GM12801 (cell line): ENCODE measurements at regions not wholly inside any gene's neighbourhood (a gene's known extent, or its start where the extent isn't known, plus 50 kb on each side); places are given as distances from the start of the nearest gene placed in this dataset.

Source experiments
- TF ChIP-seq, protein P1 (sequence below): IDR thresholded peaks from one replicate; pipeline ENCODE4 v1.5.1; 2011; ENCODE audit warnings: control low read depth; ENCODE audit not compliant: insufficient read length; ENCODE audit errors: extremely low read depth

DNA sequence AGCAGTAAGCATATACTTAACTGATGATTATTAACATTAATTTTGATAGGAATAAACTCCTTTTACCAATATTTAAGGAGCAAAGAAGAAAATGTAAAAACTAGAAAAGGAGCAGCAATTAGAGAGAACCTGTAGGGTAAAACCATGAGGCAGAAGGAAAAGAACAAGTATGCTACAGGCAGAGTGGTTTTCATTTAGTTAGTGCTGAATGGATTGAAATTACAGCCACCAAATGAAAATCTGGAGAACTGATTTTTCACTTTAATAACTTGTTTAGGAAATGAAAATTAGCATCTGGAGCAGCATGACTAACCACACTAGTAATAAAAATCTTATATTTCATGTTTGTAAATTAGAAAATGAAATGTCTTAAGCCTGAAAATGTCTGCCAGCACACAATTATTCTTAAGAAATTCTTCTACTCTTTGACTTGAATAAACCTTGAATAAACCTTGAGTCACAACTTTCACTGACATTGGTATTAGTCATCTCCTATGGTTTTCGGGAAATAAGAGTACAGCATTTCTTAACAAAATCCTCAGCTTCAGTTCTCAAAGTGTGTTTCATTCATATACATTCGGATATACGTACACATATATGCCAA, 1504.9 kb upstream of the C9orf72 start:
- TF ChIP-seq, protein P1, sequence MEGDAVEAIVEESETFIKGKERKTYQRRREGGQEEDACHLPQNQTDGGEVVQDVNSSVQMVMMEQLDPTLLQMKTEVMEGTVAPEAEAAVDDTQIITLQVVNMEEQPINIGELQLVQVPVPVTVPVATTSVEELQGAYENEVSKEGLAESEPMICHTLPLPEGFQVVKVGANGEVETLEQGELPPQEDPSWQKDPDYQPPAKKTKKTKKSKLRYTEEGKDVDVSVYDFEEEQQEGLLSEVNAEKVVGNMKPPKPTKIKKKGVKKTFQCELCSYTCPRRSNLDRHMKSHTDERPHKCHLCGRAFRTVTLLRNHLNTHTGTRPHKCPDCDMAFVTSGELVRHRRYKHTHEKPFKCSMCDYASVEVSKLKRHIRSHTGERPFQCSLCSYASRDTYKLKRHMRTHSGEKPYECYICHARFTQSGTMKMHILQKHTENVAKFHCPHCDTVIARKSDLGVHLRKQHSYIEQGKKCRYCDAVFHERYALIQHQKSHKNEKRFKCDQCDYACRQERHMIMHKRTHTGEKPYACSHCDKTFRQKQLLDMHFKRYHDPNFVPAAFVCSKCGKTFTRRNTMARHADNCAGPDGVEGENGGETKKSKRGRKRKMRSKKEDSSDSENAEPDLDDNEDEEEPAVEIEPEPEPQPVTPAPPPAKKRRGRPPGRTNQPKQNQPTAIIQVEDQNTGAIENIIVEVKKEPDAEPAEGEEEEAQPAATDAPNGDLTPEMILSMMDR: no peak

DNA sequence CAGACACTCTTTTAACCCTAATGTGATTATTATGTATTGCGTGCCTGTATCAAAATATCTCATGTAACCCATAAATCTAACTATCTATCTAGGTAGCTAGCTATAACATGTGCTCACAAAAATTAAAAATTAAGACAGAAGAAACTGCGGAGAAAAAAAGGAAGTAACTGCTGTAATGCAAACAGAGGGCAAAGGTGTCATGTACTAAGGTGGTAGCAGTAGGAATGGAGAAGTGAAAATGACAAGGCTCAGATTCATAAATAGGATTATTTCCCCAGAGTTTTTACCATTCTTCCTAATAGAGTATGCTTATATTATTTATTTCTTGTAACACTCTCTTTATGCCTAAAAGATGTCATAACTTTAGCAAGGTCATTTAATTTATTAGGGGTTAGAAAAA, 1527.5 kb upstream of the C9orf72 start:
- TF ChIP-seq, protein P1: no peak

DNA sequence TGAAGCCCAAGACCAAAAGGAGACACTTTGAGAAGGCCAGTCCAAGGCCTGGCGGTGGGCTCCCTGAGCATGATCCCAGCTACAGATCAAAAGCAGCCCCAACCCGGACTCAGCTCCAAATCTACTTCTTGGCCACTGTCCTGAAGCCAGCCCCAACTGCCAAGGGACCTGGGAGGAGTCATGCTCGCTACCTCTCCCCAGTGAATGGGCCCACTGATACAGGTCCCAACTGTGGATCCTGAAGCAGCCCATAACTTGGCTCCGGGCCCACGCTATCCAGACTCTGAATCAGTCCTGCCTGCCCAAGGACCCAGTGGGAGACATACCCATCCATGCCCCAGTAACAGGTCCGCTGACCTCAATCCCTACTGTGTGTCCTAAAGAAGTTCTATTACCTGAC, 1545.3 kb upstream of the C9orf72 start:
- TF ChIP-seq, protein P1: no peak

DNA sequence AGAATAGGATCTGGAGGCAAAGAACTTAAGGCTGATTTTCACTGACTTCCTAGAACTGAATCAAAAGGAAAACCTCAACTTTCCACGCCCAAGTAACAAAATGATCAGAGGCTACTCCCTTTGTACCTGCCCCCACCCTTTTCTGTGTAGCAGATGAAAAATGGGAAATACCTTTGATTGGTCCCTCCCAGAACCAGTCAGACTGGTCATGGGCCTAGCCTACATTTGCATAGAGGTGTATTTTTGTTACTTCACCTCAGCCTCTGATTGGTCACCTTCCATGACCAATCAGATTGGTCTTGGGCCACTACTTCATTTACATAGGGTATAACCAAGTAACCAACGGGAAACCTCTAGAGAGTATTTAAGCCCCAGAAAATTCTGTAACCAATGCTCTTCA, 1553.5 kb upstream of the C9orf72 start:
- TF ChIP-seq, protein P1: no peak

DNA sequence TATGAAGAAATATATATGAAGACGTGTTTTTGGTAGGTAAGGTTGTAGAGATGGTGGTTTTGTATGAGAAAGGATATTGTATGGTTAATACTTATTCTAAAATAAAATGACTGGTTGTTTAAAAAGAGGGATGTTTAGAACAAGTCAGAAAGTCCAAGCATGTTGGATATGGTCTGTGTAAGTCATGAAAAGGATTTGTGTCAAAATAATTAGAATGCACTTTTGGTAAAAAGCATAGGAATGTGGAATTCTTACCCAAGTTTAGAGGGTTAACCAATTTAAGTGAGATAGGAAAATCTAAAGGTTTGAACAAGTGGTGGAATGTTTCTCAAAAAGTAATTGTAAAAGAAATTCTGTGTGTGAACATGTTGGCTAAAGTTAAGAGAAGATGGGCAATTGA, 1556.5 kb upstream of the C9orf72 start:
- TF ChIP-seq, protein P1: no peak

DNA sequence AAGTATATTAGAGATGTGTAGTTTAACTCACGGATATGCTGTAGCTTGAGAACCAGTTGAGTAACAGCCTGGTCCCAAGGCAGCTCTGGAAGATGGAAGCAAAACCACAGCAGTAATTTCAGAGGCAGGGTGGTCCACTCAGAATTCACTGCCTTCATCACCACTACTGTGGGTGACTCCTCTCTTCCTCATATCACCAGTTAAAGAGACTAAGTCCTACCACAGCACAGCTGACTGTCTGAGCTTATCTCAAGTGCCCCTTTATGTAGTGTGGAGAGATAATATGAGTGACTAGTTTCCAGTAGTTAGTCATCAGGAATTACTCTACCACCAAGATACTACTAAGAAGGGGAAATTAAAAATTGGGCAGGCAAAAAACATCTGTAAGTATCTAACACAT, 1571.2 kb upstream of the C9orf72 start:
- TF ChIP-seq, protein P1: no peak

DNA sequence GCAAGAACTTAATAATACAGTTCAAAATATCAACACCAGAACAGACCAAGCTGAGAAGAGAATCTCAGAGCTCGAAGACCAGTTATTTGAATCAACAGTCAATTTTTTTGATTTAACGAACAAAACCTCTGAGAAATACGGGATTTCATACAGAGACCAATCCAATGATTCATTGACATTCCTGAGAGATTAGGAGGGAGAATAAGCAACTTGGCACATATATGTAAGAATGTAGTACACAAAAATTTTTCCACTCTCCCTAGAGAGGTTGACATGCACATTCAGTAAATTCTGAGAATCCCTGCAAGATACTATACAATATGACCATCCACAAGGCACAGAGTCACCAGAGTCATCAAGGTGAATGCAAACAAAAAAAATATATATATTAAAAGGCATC, 1577.3 kb upstream of the C9orf72 start:
- TF ChIP-seq, protein P1: no peak
